ENCODE measurements at regions not wholly inside any gene's neighbourhood (a gene's known extent, or its start where the extent isn't known, plus 50 kb on each side); places are given as distances from the start of the nearest gene placed in this dataset.

DNA sequence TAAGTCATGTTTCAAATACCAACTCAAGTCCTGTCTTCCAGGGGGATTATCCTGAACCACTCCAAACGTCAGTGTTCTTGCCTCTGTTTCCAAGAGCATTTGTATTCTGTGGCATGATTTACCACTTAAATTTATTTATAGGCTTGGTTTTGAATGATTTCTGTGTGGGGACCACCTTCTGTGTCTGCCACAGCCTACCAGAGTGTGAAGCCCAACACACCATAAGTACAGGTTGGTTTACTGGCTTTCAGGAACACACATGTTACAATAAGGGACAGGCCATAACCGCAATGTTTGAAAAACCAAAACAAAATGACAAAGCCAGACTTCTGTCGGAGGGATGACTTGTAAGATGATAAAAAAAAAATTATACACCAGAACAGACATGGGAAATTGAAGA, 56.5 kb upstream of the MAP3K7 start:
- Histone ChIP-seq H3K4me3 (no peak overlapping the region), H3K36me3 (no peaks in the 10 kb centered on the region), H3K9me3 (no peaks in the 10 kb centered on the region), H3K27me3 (no peaks in the 10 kb centered on the region; the same call in 1 of the 2 replicates)
- no peak for DNase-seq

GRCh38 chr6:90637320-90637719, 50.4 kb upstream of the MAP3K7 start:
- Histone ChIP-seq H3K4me3 (no peak overlapping the region), H3K36me3 (no peaks in the 10 kb centered on the region), H3K27me3 (no peaks in the 10 kb centered on the region; the same call in 1 of the 2 replicates), H3K9me3 (no peaks in the 10 kb centered on the region)
- no peak for DNase-seq

All from MG63 (cell line).